Mesenchymal stem cell (in vitro differentiated cells and primary cell): ENCODE measurements at regions not wholly inside any gene's neighbourhood (a gene's known extent, or its start where the extent isn't known, plus 50 kb on each side); places are given as distances from the start of the nearest gene placed in this dataset.

ENCODE experiments used
- DNase-seq: peaks from one replicate; pipeline ENCODE4 v3.0.0-alpha.2; 2013
- H2AFZ ChIP-seq: one replicate; pipeline ENCODE4 v1.6.1; 2013; ENCODE audit warnings: low read depth, mild to moderate bottlenecking, control low read depth, inconsistent platforms, low read length, moderate library complexity
- H2AK5ac ChIP-seq: 2 replicates; pipeline ENCODE4 v1.6.1; 2013; ENCODE audit warnings: low read length, moderate library complexity, mild to moderate bottlenecking, inconsistent platforms; ENCODE audit not compliant: severe bottlenecking
- H2BK120ac ChIP-seq: one replicate; pipeline ENCODE4 v1.6.1; 2013; ENCODE audit warnings: low read depth, mild to moderate bottlenecking, inconsistent platforms, low read length, moderate library complexity
- H2BK12ac ChIP-seq, 2 experiments: one replicate each; pipeline ENCODE4 v1.6.1; 2013; ENCODE audit warnings: inconsistent platforms in 2 of 2, low read length in 2 of 2, mild to moderate bottlenecking in 2 of 2, moderate library complexity in 2 of 2, control low read depth in 1 of 2
- H2BK15ac ChIP-seq: one replicate; pipeline ENCODE4 v1.6.1; 2013; ENCODE audit warnings: mild to moderate bottlenecking, low read depth, inconsistent platforms; ENCODE audit not compliant: poor library complexity, severe bottlenecking
- H2BK5ac ChIP-seq: 2 replicates; pipeline ENCODE4 v1.6.1; 2013; ENCODE audit warnings: low read depth, mild to moderate bottlenecking, low read length, control low read depth, inconsistent platforms; ENCODE audit not compliant: poor library complexity, severe bottlenecking
- H3K14ac ChIP-seq, 2 experiments: one replicate each; pipeline ENCODE4 v1.6.1; 2013; ENCODE audit warnings: inconsistent platforms in 2 of 2, low read length in 2 of 2, control low read depth in 1 of 2, mild to moderate bottlenecking in 1 of 2, moderate library complexity in 1 of 2
- H3K18ac ChIP-seq, 2 experiments: one replicate each; pipeline ENCODE4 v1.6.1; 2013; ENCODE audit warnings: inconsistent platforms in 2 of 2, low read length in 2 of 2, control low read depth in 1 of 2, low read depth in 1 of 2, mild to moderate bottlenecking in 1 of 2
- H3K23ac ChIP-seq, 2 experiments: one replicate each; pipeline ENCODE4 v1.6.1; 2013; ENCODE audit warnings: inconsistent platforms in 2 of 2, low read length in 2 of 2, mild to moderate bottlenecking in 2 of 2, moderate library complexity in 2 of 2, control low read depth in 1 of 2
- H3K27ac ChIP-seq: 2 replicates; pipeline ENCODE4 v1.5.1; 2013; ENCODE audit warnings: mild to moderate bottlenecking, moderate library complexity, low read length, control low read depth, inconsistent platforms; ENCODE audit not compliant: poor library complexity, severe bottlenecking
- H3K27me3 ChIP-seq, 2 experiments: 2 replicates each; pipeline versions ENCODE4 v1.6.1 to v1.7.0; 2013; ENCODE audit warnings: low read length in 2 of 2, mild to moderate bottlenecking in 2 of 2, moderate library complexity in 2 of 2, control low read depth in 1 of 2, inconsistent platforms in 1 of 2; ENCODE audit not compliant: control insufficient read depth in 1 of 2, insufficient read depth in 1 of 2
- H3K36me3 ChIP-seq, 2 experiments: 2 replicates each; pipeline versions ENCODE4 v1.6.1 to v1.7.0; 2013; ENCODE audit warnings: low read length in 2 of 2, control low read depth in 1 of 2, inconsistent platforms in 1 of 2, low read depth in 1 of 2, mild to moderate bottlenecking in 1 of 2; ENCODE audit not compliant: insufficient read depth in 2 of 2, control insufficient read depth in 1 of 2
- H3K4ac ChIP-seq, 2 experiments: one replicate each; pipeline ENCODE4 v1.6.1; 2013; ENCODE audit warnings: inconsistent platforms in 2 of 2, low read length in 2 of 2, mild to moderate bottlenecking in 2 of 2, moderate library complexity in 2 of 2, control low read depth in 1 of 2, low read depth in 1 of 2
- H3K4me1 ChIP-seq: 2 replicates; pipeline ENCODE4 v1.6.1; 2013; ENCODE audit warnings: low read depth, low read length, control low read depth; ENCODE audit not compliant: control insufficient read depth, insufficient read depth
- H3K4me2 ChIP-seq: 2 replicates; pipeline ENCODE4 v1.6.1; 2013; ENCODE audit warnings: low read length, mild to moderate bottlenecking, inconsistent platforms; ENCODE audit not compliant: poor library complexity, severe bottlenecking
- H3K4me3 ChIP-seq, 2 experiments: 2 replicates each; pipeline versions ENCODE4 v1.5.1 to v1.7.0; 2013; ENCODE audit warnings: low read length in 2 of 2, mild to moderate bottlenecking in 2 of 2, control low read depth in 1 of 2, low read depth in 1 of 2; ENCODE audit not compliant: insufficient read depth in 1 of 2
- H3K79me1 ChIP-seq: replicated peaks from 2 replicates; pipeline ENCODE4 v1.6.1; 2013; ENCODE audit warnings: mild to moderate bottlenecking, control low read depth, low read length, inconsistent platforms; ENCODE audit not compliant: poor library complexity, severe bottlenecking
- H3K9ac ChIP-seq: 2 replicates; pipeline ENCODE4 v1.7.0; 2013; ENCODE audit warnings: mild to moderate bottlenecking, low read length, moderate library complexity
- H3K9me3 ChIP-seq: 2 replicates; pipeline ENCODE4 v1.7.0; 2013; ENCODE audit warnings: mild to moderate bottlenecking, low read length; ENCODE audit not compliant: control insufficient read depth
- H4K8ac ChIP-seq: one replicate; pipeline ENCODE4 v1.6.1; 2013; ENCODE audit warnings: inconsistent platforms, mild to moderate bottlenecking, low read length, moderate library complexity
- H4K91ac ChIP-seq: one replicate; pipeline ENCODE4 v1.6.1; 2013; ENCODE audit warnings: mild to moderate bottlenecking, low read length, inconsistent platforms
- WGBS: methylation state at CpG from one replicate; pipeline ENCODE4 v1.1.7; 2013; ENCODE audit warnings: mixed read lengths; 5-methylcytosine and 5-hydroxymethylcytosine counted together

- no peak overlapping the region for H4K8ac ChIP-seq
- H3K27me3 ChIP-seq: peaks cover 0 to 6% of the 10 kb centered on the region in 2 experiments
- H2AK5ac ChIP-seq: no peak overlapping the region
- no peak overlapping the region for H3K4ac ChIP-seq
- no CpG with 5 or more reads among the region's 1 CpG for WGBS
- H3K36me3 ChIP-seq: no peaks in the 10 kb centered on the region
- H3K9me3 ChIP-seq: no peaks in the 10 kb centered on the region
- DNase-seq: peak; percentile 49
- no peak overlapping the region for H3K23ac ChIP-seq
- no peak overlapping the region for H3K4me2 ChIP-seq
- H3K4me1 ChIP-seq: peaks cover 17% of the 10 kb centered on the region
- no peak overlapping the region for H2AFZ ChIP-seq
- H3K9ac ChIP-seq: peak overlapping the region; percentile 13
- H3K27ac ChIP-seq: no peak overlapping the region
- no peak overlapping the region for H3K14ac ChIP-seq
- H2BK120ac ChIP-seq: no peak overlapping the region
- H2BK12ac ChIP-seq: no peak overlapping the region
- no peak overlapping the region for H2BK5ac ChIP-seq
- no peak overlapping the region for H3K4me3 ChIP-seq
- H3K79me1 ChIP-seq: peaks cover 1% of the 10 kb centered on the region
- no peak overlapping the region for H3K18ac ChIP-seq
- H2BK15ac ChIP-seq: no peak overlapping the region
- no peak overlapping the region for H4K91ac ChIP-seq
Observed at GRCh38 chr2:105521176-105521575, 122.3 kb upstream of the FHL2 start.

DNA sequence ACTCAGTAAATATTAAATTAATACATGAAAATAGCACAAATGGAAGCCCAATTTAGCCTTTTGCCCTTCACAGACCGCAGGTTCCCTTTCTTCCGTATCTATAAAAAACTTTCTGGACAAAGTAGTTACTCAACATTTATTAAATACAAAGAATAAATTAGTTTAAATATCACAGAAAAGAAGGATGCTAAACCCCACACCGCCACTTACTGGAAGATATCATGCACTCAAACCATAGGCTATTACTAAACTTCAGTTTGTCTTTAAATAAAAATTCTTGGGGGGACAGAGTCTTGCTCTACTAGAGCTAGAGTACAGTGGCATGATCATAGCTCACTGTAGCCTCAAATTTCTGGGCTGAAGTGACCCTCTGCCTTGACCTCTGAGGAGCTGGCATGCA is 120.7 kb upstream of the FHL2 start:
- Histone ChIP-seq H3K4me2 (no peak overlapping the region), H3K79me1 (peaks cover 1% of the 10 kb centered on the region), H4K8ac (no peak overlapping the region), H3K23ac (no peak overlapping the region), H3K18ac (no peak overlapping the region), H4K91ac (no peak overlapping the region), H3K9me3 (no peaks in the 10 kb centered on the region), H3K36me3 (no peaks in the 10 kb centered on the region), H2BK5ac (no peak overlapping the region), H3K4me3 (no peak overlapping the region), H3K27ac (no peak overlapping the region), H2AK5ac (no peak overlapping the region), H3K4ac (no peak overlapping the region), H2BK15ac (no peak overlapping the region), H3K9ac (no peak overlapping the region), H2BK12ac (no peak overlapping the region), H2BK120ac (peak overlapping the region; percentile 76), H2AFZ (no peak overlapping the region), H3K14ac (no peak overlapping the region), H3K27me3 (peaks cover 0 to 17% of the 10 kb centered on the region in 2 experiments), H3K4me1 (peaks cover 17% of the 10 kb centered on the region)
- no peak for DNase-seq
- WGBS: no CpG with 5 or more reads among the region's 3 CpGs

GRCh38 chr2:105518897-105519296 is 120.0 kb upstream of the FHL2 start:
- Histone ChIP-seq H3K4me1 (peaks cover 17% of the 10 kb centered on the region), H4K91ac (peak overlapping the region; percentile 67)
- WGBS: 71% methylated on average over 6 of the region's 6 CpGs

GRCh38 chr2:105517814-105518705 is 119.2 kb upstream of the FHL2 start:
- Histone ChIP-seq H3K4me1 (peaks cover 17% of the 10 kb centered on the region), H3K27ac (no peak overlapping the region), H3K4ac (peak overlapping the region; percentile 62 to 67), H3K14ac (peak overlapping the region in 1 of 2 experiments; percentile 69), H3K18ac (peak overlapping the region; percentile 74 to 87), H3K9me3 (no peaks in the 10 kb centered on the region), H2BK15ac (peak overlapping the region; percentile 33), H3K36me3 (no peaks in the 10 kb centered on the region), H3K4me2 (no peak overlapping the region), H4K91ac (peak overlapping the region; percentile 91), H2AFZ (no peak overlapping the region), H3K23ac (no peak overlapping the region), H3K79me1 (peaks cover 1% of the 10 kb centered on the region), H2BK120ac (peak overlapping the region; percentile 71), H3K9ac (no peak overlapping the region), H3K27me3 (peaks cover 0 to 26% of the 10 kb centered on the region in 2 experiments), H4K8ac (peak overlapping the region; percentile 5), H3K4me3 (no peak overlapping the region), H2AK5ac (peak overlapping the region; percentile 56), H2BK5ac (no peak overlapping the region), H2BK12ac (peak overlapping the region; percentile 73 to 94)
- 73% methylated on average over 8 of the region's 8 CpGs for WGBS
- DNase-seq: peak; percentile 69

More at GRCh38 chr2:105518897-105519296, 120.0 kb upstream of the FHL2 start:
- peaks cover 1% of the 10 kb centered on the region for H3K79me1 ChIP-seq
- no peak overlapping the region for H3K27ac ChIP-seq
- H3K36me3 ChIP-seq: no peaks in the 10 kb centered on the region
- peaks cover 0 to 23% of the 10 kb centered on the region in 2 experiments for H3K27me3 ChIP-seq
- H3K23ac ChIP-seq: no peak overlapping the region
- no peak overlapping the region for H2BK120ac ChIP-seq
- H2BK5ac ChIP-seq: no peak overlapping the region
- H2BK12ac ChIP-seq: peak overlapping the region; percentile 73 to 94
- peak overlapping the region; percentile 4 for H4K8ac ChIP-seq
- peak overlapping the region in 1 of 2 experiments; percentile 55 for H3K14ac ChIP-seq
- H3K4me2 ChIP-seq: no peak overlapping the region
- peak; percentile 37 for DNase-seq
- H2BK15ac ChIP-seq: no peak overlapping the region
- peak overlapping the region; percentile 54 to 87 for H3K18ac ChIP-seq
- H3K9ac ChIP-seq: no peak overlapping the region
- H3K9me3 ChIP-seq: no peaks in the 10 kb centered on the region
- no peak overlapping the region for H3K4me3 ChIP-seq
- H3K4ac ChIP-seq: peak overlapping the region; percentile 67
- no peak overlapping the region for H2AFZ ChIP-seq
- H2AK5ac ChIP-seq: peak overlapping the region; percentile 23
